ENCODE measurements at regions not wholly inside any gene's neighbourhood (a gene's known extent, or its start where the extent isn't known, plus 50 kb on each side); places are given as distances from the start of the nearest gene placed in this dataset.
A peak's percentile ranks its signal among the peaks of the same experiment; 100 is the strongest.

GRCh38 chr2:8498994-8499393, 182.9 kb upstream of the ID2 start:
- Mint-ChIP-seq H3K36me3 (no peaks in the 10 kb centered on the region), H3K9me3 (no peaks in the 10 kb centered on the region), H3K27me3 (no peaks in the 10 kb centered on the region), H3K4me1 (ENCODE audit: unreplicated experiment) (peaks cover 37% of the 10 kb centered on the region), H3K27ac (peak overlapping the region; percentile 29), H3K4me3 (no peak overlapping the region)
- TF ChIP-seq CTCF (conservative IDR thresholded peaks at IDR 0.05) = no peak
- no peak for DNase-seq (ENCODE audit: extremely low spot score, unreplicated experiment)

- TF ChIP-seq CTCF (conservative IDR thresholded peaks at IDR 0.05) = no peak
- no peaks in the 10 kb centered on the region for H3K36me3 Mint-ChIP-seq
- peak overlapping the region; percentile 24 for H3K27ac Mint-ChIP-seq
- H3K4me3 Mint-ChIP-seq = no peak overlapping the region
- DNase-seq (ENCODE audit: extremely low spot score, unreplicated experiment) = no peak
- no peaks in the 10 kb centered on the region for H3K9me3 Mint-ChIP-seq
- peaks cover 28% of the 10 kb centered on the region for H3K4me1 Mint-ChIP-seq (ENCODE audit: unreplicated experiment)
- H3K27me3 Mint-ChIP-seq = no peaks in the 10 kb centered on the region
These were observed 181.5 kb upstream of the ID2 start for GRCh38 chr2:8500124-8501054.

GRCh38 chr2:8501061-8501720, 180.7 kb upstream of the ID2 start:
- H3K4me1 Mint-ChIP-seq (ENCODE audit: unreplicated experiment) = peaks cover 27% of the 10 kb centered on the region
- no peak overlapping the region for H3K4me3 Mint-ChIP-seq
- H3K36me3 Mint-ChIP-seq = no peaks in the 10 kb centered on the region
- no peaks in the 10 kb centered on the region for H3K27me3 Mint-ChIP-seq
- H3K27ac Mint-ChIP-seq = no peak overlapping the region
- no peak for DNase-seq (ENCODE audit: extremely low spot score, unreplicated experiment)
- no peak for TF ChIP-seq CTCF (conservative IDR thresholded peaks at IDR 0.05)
- H3K9me3 Mint-ChIP-seq = no peaks in the 10 kb centered on the region

GRCh38 chr2:8502316-8502715, 179.5 kb upstream of the ID2 start:
- no peaks in the 10 kb centered on the region for H3K27me3 Mint-ChIP-seq
- TF ChIP-seq CTCF (conservative IDR thresholded peaks at IDR 0.05) = no peak
- peaks cover 27% of the 10 kb centered on the region for H3K4me1 Mint-ChIP-seq (ENCODE audit: unreplicated experiment)
- no peak overlapping the region for H3K4me3 Mint-ChIP-seq
- H3K27ac Mint-ChIP-seq = no peak overlapping the region
- no peak for DNase-seq (ENCODE audit: extremely low spot score, unreplicated experiment)
- no peaks in the 10 kb centered on the region for H3K9me3 Mint-ChIP-seq
- H3K36me3 Mint-ChIP-seq = no peaks in the 10 kb centered on the region

GRCh38 chr2:8505311-8505920, 176.4 kb upstream of the ID2 start:
- Mint-ChIP-seq H3K27me3 (no peaks in the 10 kb centered on the region), H3K27ac (no peak overlapping the region), H3K4me3 (no peak overlapping the region), H3K9me3 (peaks cover 10% of the 10 kb centered on the region), H3K36me3 (no peaks in the 10 kb centered on the region), H3K4me1 (ENCODE audit: unreplicated experiment) (peaks cover 16% of the 10 kb centered on the region)
- DNase-seq (ENCODE audit: extremely low spot score, unreplicated experiment) = no peak
- no peak for TF ChIP-seq CTCF (conservative IDR thresholded peaks at IDR 0.05)

Data from type B pancreatic cell (in vitro differentiated cells).